SK-N-SH (cell line): ENCODE measurements at regions not wholly inside any gene's neighbourhood (a gene's known extent, or its start where the extent isn't known, plus 50 kb on each side); places are given as distances from the start of the nearest gene placed in this dataset.

Experiments
- CTCF ChIA-PET: fragments of 300-600, 350-600 bp; formaldehyde crosslinking; extraction: SDS; loops from one replicate; lab custom pipeline; 2021; lab: Yijun Ruan, JAX
- POLR2A ChIA-PET: fragments of 350-600 bp; sonication (Branson Sonifier 250); formaldehyde crosslinking; extraction: SDS; loops from one replicate; lab custom pipeline; 2020; ENCODE audit warnings: antibody characterized with exemption, inconsistent platforms; lab: Yijun Ruan, JAX
- DNase-seq: peaks from one replicate; pipeline ENCODE4 v3.0.0; 2012
- H2AFZ ChIP-seq: fragments of 200-600 bp; sonication (generic); 2 replicates; pipeline ENCODE4 v1.8.1; 2016; ENCODE audit warnings: antibody characterized with exemption, mild to moderate bottlenecking, low read depth
- H3F3A ChIP-seq: fragments of 200-600 bp; sonication (generic); replicated peaks from 2 replicates; pipeline ENCODE3; 2016; ENCODE audit warnings: antibody characterized with exemption, mild to moderate bottlenecking; ENCODE audit not compliant: insufficient read depth
- H3K27ac ChIP-seq, 2 experiments: fragments of 200-500 bp in 1 of 2; fragments of 200-600 bp in 1 of 2; sonication (Bioruptor generic) in 1 of 2; sonication (generic), shearing (Covaris generic) in 1 of 2; 2 replicates each; pipeline versions ENCODE4 v1.5.1 to v1.6.1; 2014 to 2016; ENCODE audit warnings: low read depth in 2 of 2, inconsistent platforms in 1 of 2, low read length in 1 of 2, mild to moderate bottlenecking in 1 of 2, mixed read lengths in 1 of 2
- H3K27me3 ChIP-seq: fragments of 200-600 bp; sonication (generic), shearing (Covaris generic); 2 replicates; pipeline ENCODE4 v1.6.1; 2016; ENCODE audit warnings: mixed run types; ENCODE audit not compliant: insufficient read depth
- H3K36me3 ChIP-seq, 2 experiments: fragments of 200-500 bp in 1 of 2; fragments of 200-600 bp in 1 of 2; sonication (Bioruptor generic) in 1 of 2; sonication (generic) in 1 of 2; replicated peaks in 1 of 2; 2 replicates each; pipeline versions ENCODE3 to v1.5.1; 2014 to 2016; ENCODE audit warnings: low read length in 1 of 2, mild to moderate bottlenecking in 1 of 2; ENCODE audit not compliant: insufficient read depth in 2 of 2, control insufficient read depth in 1 of 2
- H3K4me1 ChIP-seq, 2 experiments: fragments of 200-500 bp in 1 of 2; fragments of 200-600 bp in 1 of 2; sonication (Bioruptor generic) in 1 of 2; sonication (generic), shearing (Covaris generic) in 1 of 2; 2 replicates each; pipeline versions ENCODE4 v1.5.1 to v1.6.1; 2014 to 2016; ENCODE audit warnings: low read depth in 1 of 2, low read length in 1 of 2, mixed run types in 1 of 2; ENCODE audit not compliant: insufficient read depth in 2 of 2, control insufficient read depth in 1 of 2
- H3K4me2 ChIP-seq: fragments of 200-600 bp; sonication (generic), shearing (Covaris generic); 2 replicates; pipeline ENCODE4 v1.6.1; 2017; ENCODE audit warnings: mixed run types
- H3K4me3 ChIP-seq, 2 experiments: fragments of 200-500 bp in 1 of 2; fragments of 200-600 bp in 1 of 2; sonication (Bioruptor generic) in 1 of 2; sonication (generic), shearing (Covaris generic) in 1 of 2; 2 replicates each; pipeline versions ENCODE4 v1.5.1 to v1.8.1; 2014 to 2016; ENCODE audit warnings: low read depth in 2 of 2, inconsistent platforms in 1 of 2, low read length in 1 of 2, mild to moderate bottlenecking in 1 of 2, mixed read lengths in 1 of 2, moderate library complexity in 1 of 2
- H3K79me2 ChIP-seq: fragments of 200-600 bp; sonication (generic); 2 replicates; pipeline ENCODE4 v1.8.1; 2017; ENCODE audit warnings: mild to moderate bottlenecking; ENCODE audit not compliant: insufficient read depth
- H3K9ac ChIP-seq: fragments of 200-600 bp; sonication (generic); 2 replicates; pipeline ENCODE4 v1.6.1; 2017; ENCODE audit warnings: mixed run types
- H3K9me2 ChIP-seq: fragments of 200-600 bp; sonication (generic); 2 replicates; pipeline ENCODE4 v1.6.1; 2017; ENCODE audit warnings: mixed run types
- H3K9me3 ChIP-seq: fragments of 200-600 bp; sonication (generic); 2 replicates; pipeline ENCODE4 v1.6.1; 2017; ENCODE audit warnings: mixed run types, mild to moderate bottlenecking, moderate library complexity
- H4K20me1 ChIP-seq: fragments of 200-600 bp; sonication (generic); 2 replicates; pipeline ENCODE4 v1.6.1; 2017; ENCODE audit warnings: mild to moderate bottlenecking, mixed run types; ENCODE audit not compliant: insufficient read depth
- CHD2 ChIP-seq: fragments of 150-350 bp; IDR thresholded peaks from 2 replicates; pipeline ENCODE4 v1.6.1; 2018; ENCODE audit warnings: low read length; ENCODE audit not compliant: partially characterized antibody
- EP300 ChIP-seq, 2 experiments: IDR thresholded peaks; 2 replicates each; pipeline versions ENCODE4 v1.4.0 to v1.6.1; 2012; ENCODE audit warnings: borderline replicate concordance in 1 of 2, low read depth in 1 of 2, low read length in 1 of 2
- FOSL2 ChIP-seq: IDR thresholded peaks from 2 replicates; pipeline ENCODE4 v1.4.0; 2012; ENCODE audit warnings: low read depth, mild to moderate bottlenecking, moderate library complexity, borderline replicate concordance
- FOXJ3 ChIP-seq: sonication (generic); formaldehyde crosslinking; IDR thresholded peaks from 2 replicates; pipeline ENCODE4 v1.5.1; 2020; ENCODE audit warnings: mild to moderate bottlenecking, missing genetic modification reagents
- GABPA ChIP-seq: IDR thresholded peaks from 2 replicates; pipeline ENCODE4 v1.4.0; 2012; ENCODE audit warnings: low read depth, mild to moderate bottlenecking
- IRF3 ChIP-seq: fragments of 150-350 bp; IDR thresholded peaks from 2 replicates; pipeline ENCODE4 v1.6.1; 2016; ENCODE audit warnings: mild to moderate bottlenecking, low read depth, low read length
- JUND ChIP-seq: IDR thresholded peaks from 2 replicates; pipeline ENCODE4 v1.4.0; 2012
- MAX ChIP-seq: IDR thresholded peaks from 2 replicates; pipeline ENCODE4 v1.4.0; 2012; ENCODE audit warnings: low read depth
- NFIC ChIP-seq: IDR thresholded peaks from 2 replicates; pipeline ENCODE4 v1.4.0; 2012; ENCODE audit warnings: borderline replicate concordance
- PBX3 ChIP-seq: IDR thresholded peaks from 2 replicates; pipeline ENCODE4; 2012
- RAD21 ChIP-seq: IDR thresholded peaks from 2 replicates; pipeline ENCODE4 v1.6.1; 2012; ENCODE audit warnings: mild to moderate bottlenecking, low read length
- REST ChIP-seq: IDR thresholded peaks from 2 replicates; pipeline ENCODE4 v1.6.1; 2012; ENCODE audit warnings: mild to moderate bottlenecking, low read depth, low read length, moderate library complexity
- RXRA ChIP-seq: IDR thresholded peaks from 2 replicates; pipeline ENCODE4 v1.4.0; 2012; ENCODE audit warnings: low read depth, mild to moderate bottlenecking, borderline replicate concordance
- SIN3A ChIP-seq: IDR thresholded peaks from 2 replicates; pipeline ENCODE4 v1.6.1; 2012; ENCODE audit warnings: low read depth, mild to moderate bottlenecking, low read length, moderate library complexity, borderline replicate concordance
- TCF12 ChIP-seq: IDR thresholded peaks from 2 replicates; pipeline ENCODE4 v1.4.0; 2012
- TEAD4 ChIP-seq: IDR thresholded peaks from 2 replicates; pipeline ENCODE4 v1.4.0; 2012; ENCODE audit warnings: mild to moderate bottlenecking, borderline replicate concordance; ENCODE audit not compliant: insufficient read depth
- YY1 ChIP-seq: IDR thresholded peaks from 2 replicates; pipeline ENCODE4 v1.4.0; 2012; ENCODE audit warnings: low read depth, mild to moderate bottlenecking
- WGBS: methylation state at CpG from one replicate; pipeline ENCODE4 v1.1.6; 2017; ENCODE audit warnings: low lambda C conversion rate; 5-methylcytosine and 5-hydroxymethylcytosine counted together

GRCh38 chr16:54375071-54375470 lies 88.5 kb upstream of the IRX3 start:
- no peak overlapping the region for H3K9ac ChIP-seq
- H3K4me2 ChIP-seq = no peak overlapping the region
- H3K36me3 ChIP-seq = no peaks in the 10 kb centered on the region
- no peak overlapping the region for H2AFZ ChIP-seq
- H3K9me2 ChIP-seq = no peaks in the 10 kb centered on the region
- no peak for DNase-seq
- no peak for TF ChIP-seq FOXJ3 (CRISPR knock-in tag)
- no peak for TF ChIP-seq TCF12
- no peak for TF ChIP-seq YY1
- no peak for TF ChIP-seq SIN3A
- no peak overlapping the region for H3K27ac ChIP-seq
- no peak overlapping the region for H3K4me3 ChIP-seq
- no peaks in the 10 kb centered on the region for H3K79me2 ChIP-seq
- WGBS = 95% methylated on average over 7 of the region's 8 CpGs
- ChIA-PET CTCF (no interaction called here), POLR2A (no interaction called here)
- H4K20me1 ChIP-seq = no peaks in the 10 kb centered on the region
- H3F3A ChIP-seq = peaks cover 5% of the 10 kb centered on the region
- H3K27me3 ChIP-seq = no peaks in the 10 kb centered on the region
- no peaks in the 10 kb centered on the region for H3K4me1 ChIP-seq
- H3K9me3 ChIP-seq = no peaks in the 10 kb centered on the region

GRCh38 chr16:54373534-54374520 lies 87.2 kb upstream of the IRX3 start:
- Histone ChIP-seq H4K20me1 (no peaks in the 10 kb centered on the region), H3K36me3 (no peaks in the 10 kb centered on the region), H2AFZ (peak overlapping the region; percentile 56; the same call in 1 of the 2 replicates), H3K27ac (peak overlapping the region in 1 of 2 experiments; percentile 51; a peak in 2 of 4 replicates), H3K27me3 (no peaks in the 10 kb centered on the region), H3K9ac (peak overlapping the region; percentile 7; the same call in 1 of the 2 replicates), H3K4me3 (peak overlapping the region in 1 of 2 experiments; percentile 33; a peak in 1 of 4 replicates), H3K9me3 (no peaks in the 10 kb centered on the region), H3K79me2 (no peaks in the 10 kb centered on the region), H3F3A (peaks cover 5% of the 10 kb centered on the region), H3K4me2 (peak overlapping the region; percentile 72), H3K4me1 (no peaks in the 10 kb centered on the region), H3K9me2 (no peaks in the 10 kb centered on the region)
- 41% methylated on average over 23 of the region's 27 CpGs for WGBS
- no peak for DNase-seq
- ChIA-PET POLR2A (no interaction called here), CTCF (no interaction called here)
- TF ChIP-seq TCF12 (peak; percentile 89), FOSL2 (peak; percentile 95), GABPA (no peak), RXRA (0 out of 2 replicates have a peak, but pooled peaks have one; percentile 19), EP300 (IDR thresholded peaks at IDR 0.05; ENCODE audit: borderline replicate concordance in 1 of 2, low read depth in 1 of 2, low read length in 1 of 2) (peak in 1 of 2 experiments; percentile 86; a peak in 2 of 4 replicates), RAD21 (no peak), IRF3 (no peak), CHD2 (no peak), NFIC (peak; percentile 15; the same call in 1 of the 2 replicates), REST (peak; percentile 57; the same call in 1 of the 2 replicates), MAX (peak; percentile 76), PBX3 (peak; percentile 83), TEAD4 (0 out of 2 replicates have a peak, but pooled peaks have one; percentile 24), JUND (peak; percentile 88)
